GM23338 (cell line): ENCODE measurements at regions not wholly inside any gene's neighbourhood (a gene's known extent, or its start where the extent isn't known, plus 50 kb on each side); places are given as distances from the start of the nearest gene placed in this dataset.

Experiments used
- ATAC-seq: fragments of 200-7000 bp; cut with Tn5 transposase; 3 replicates; pipeline ENCODE4 v1.9.1; 2020
- DNase-seq: peaks from one replicate; pipeline ENCODE4 v3.0.0-alpha.2; 2015; ENCODE audit warnings: low spot score
- H2AFZ ChIP-seq: fragments of 200-600 bp; sonication (generic); 2 replicates; pipeline ENCODE4 v1.8.0; 2016; ENCODE audit warnings: antibody characterized with exemption, mild to moderate bottlenecking, moderate library complexity
- H3F3A ChIP-seq: fragments of 200-600 bp; sonication (generic); replicated peaks from 2 replicates; pipeline ENCODE4 v1.8.0; 2017; ENCODE audit warnings: antibody characterized with exemption, mixed run types, low read depth
- H3K27ac ChIP-seq: fragments of 200-600 bp; sonication (generic); 2 replicates; pipeline ENCODE4 v1.6.1; 2016; ENCODE audit warnings: low read depth
- H3K27me3 ChIP-seq: fragments of 200-600 bp; sonication (generic); 2 replicates; pipeline ENCODE4 v1.8.0; 2016; ENCODE audit warnings: mild to moderate bottlenecking, mixed run types, moderate library complexity; ENCODE audit not compliant: insufficient read depth
- H3K36me3 ChIP-seq: fragments of 200-600 bp; sonication (generic); 2 replicates; pipeline ENCODE4 v1.8.0; 2016; ENCODE audit warnings: mild to moderate bottlenecking; ENCODE audit not compliant: insufficient read depth
- H3K4me1 ChIP-seq: fragments of 200-600 bp; sonication (generic); 2 replicates; pipeline ENCODE4 v1.8.0; 2016; ENCODE audit warnings: mild to moderate bottlenecking, moderate library complexity; ENCODE audit not compliant: insufficient read depth
- H3K4me2 ChIP-seq: fragments of 200-600 bp; sonication (generic); 2 replicates; pipeline ENCODE4 v1.7.1; 2017; ENCODE audit warnings: mixed run types
- H3K4me3 ChIP-seq: fragments of 200-600 bp; sonication (generic); 2 replicates; pipeline ENCODE4 v1.6.1; 2016; ENCODE audit warnings: mixed run types
- H3K79me2 ChIP-seq: fragments of 200-600 bp; sonication (generic); replicated peaks from 2 replicates; pipeline ENCODE4 v1.8.0; 2017; ENCODE audit warnings: mild to moderate bottlenecking; ENCODE audit not compliant: insufficient read depth
- H3K9me2 ChIP-seq: fragments of 200-600 bp; sonication (generic); 2 replicates; pipeline ENCODE4 v1.8.0; 2017; ENCODE audit not compliant: insufficient read depth
- H4K20me1 ChIP-seq: fragments of 200-600 bp; sonication (generic); replicated peaks from 2 replicates; pipeline ENCODE4 v1.8.0; 2017; ENCODE audit warnings: mild to moderate bottlenecking; ENCODE audit not compliant: insufficient read depth
- H3K27ac Mint-ChIP-seq: 2 replicates; pipeline ENCODE4 v1.8.0; 2020; ENCODE audit warnings: inconsistent platforms, mild to moderate bottlenecking, moderate library complexity, mixed read lengths
- H3K27me3 Mint-ChIP-seq: 3 replicates; pipeline ENCODE4 v1.8.0; 2022; ENCODE audit warnings: low read depth, mild to moderate bottlenecking, moderate library complexity, mixed read lengths, inconsistent platforms; ENCODE audit not compliant: insufficient read depth, poor library complexity
- H3K36me3 Mint-ChIP-seq: 3 replicates; pipeline ENCODE4 v1.8.0; 2021; ENCODE audit warnings: low read depth, mild to moderate bottlenecking, inconsistent platforms, moderate library complexity, mixed read lengths
- H3K4me1 Mint-ChIP-seq: 3 replicates; pipeline ENCODE4 v1.8.0; 2020; ENCODE audit warnings: mild to moderate bottlenecking, inconsistent platforms, mixed read lengths
- H3K4me3 Mint-ChIP-seq: 3 replicates; pipeline ENCODE4 v1.8.0; 2021; ENCODE audit warnings: moderate library complexity, mild to moderate bottlenecking, inconsistent platforms, mixed read lengths
- H3K9me3 Mint-ChIP-seq: 3 replicates; pipeline ENCODE4 v1.8.0; 2020; ENCODE audit warnings: moderate library complexity, mild to moderate bottlenecking, inconsistent platforms, mixed read lengths
- CREB1 ChIP-seq: fragments of 250-450 bp; sonication (Bioruptor Pico); IDR thresholded peaks from 2 replicates; pipeline ENCODE4 v1.5.0; 2020; ENCODE audit warnings: low read depth, mild to moderate bottlenecking, moderate library complexity
- CTCF ChIP-seq, 2 experiments: fragments of 200-600 bp in 1 of 2; sonication (generic) in 1 of 2; conservative IDR thresholded peaks; 2 replicates each; pipeline versions ENCODE4 v1.5.1 to v1.6.1; 2016 to 2017; ENCODE audit warnings: antibody characterized with exemption in 2 of 2, low read depth in 2 of 2, mild to moderate bottlenecking in 2 of 2, moderate library complexity in 1 of 2
- ETS1 ChIP-seq: IDR thresholded peaks from 2 replicates; pipeline ENCODE4 v1.6.1; 2016; ENCODE audit warnings: antibody characterized with exemption
- EZH2 ChIP-seq: fragments of 200-600 bp; sonication (generic); IDR thresholded peaks from one replicate; pipeline ENCODE4 v1.8.0; 2017; ENCODE audit warnings: antibody characterized with exemption, mild to moderate bottlenecking, low read depth; ENCODE audit not compliant: unreplicated experiment
- EZH2phosphoT487 ChIP-seq: fragments of 200-600 bp; sonication (generic); IDR thresholded peaks from one replicate; pipeline ENCODE4 v1.8.1; 2018; ENCODE audit warnings: antibody characterized with exemption; ENCODE audit not compliant: unreplicated experiment
- JUNB ChIP-seq: IDR thresholded peaks from one replicate; pipeline ENCODE4 v1.6.1; 2016; ENCODE audit warnings: antibody characterized with exemption; ENCODE audit not compliant: unreplicated experiment
- NANOG ChIP-seq: IDR thresholded peaks from 2 replicates; pipeline ENCODE4 v1.6.1; 2016; ENCODE audit warnings: antibody characterized with exemption, borderline replicate concordance
- POLR2AphosphoS5 ChIP-seq: IDR thresholded peaks from 2 replicates; pipeline ENCODE4 v1.6.1; 2016; ENCODE audit warnings: antibody characterized with exemption, low read depth
- STAT1 ChIP-seq: IDR thresholded peaks from one replicate; pipeline ENCODE4 v1.6.1; 2016; ENCODE audit warnings: antibody characterized with exemption; ENCODE audit not compliant: unreplicated experiment
- ZNF114 ChIP-seq: fragments of 250-450 bp; sonication (Bioruptor Pico); IDR thresholded peaks from 2 replicates; pipeline ENCODE4 v1.5.0; 2020; ENCODE audit warnings: mild to moderate bottlenecking, moderate library complexity
- ZNF331 ChIP-seq: fragments of 250-450 bp; sonication (Bioruptor Pico); IDR thresholded peaks from 2 replicates; pipeline ENCODE4 v1.5.0; 2020; ENCODE audit warnings: low read depth, mild to moderate bottlenecking, moderate library complexity
- ZNF462 ChIP-seq: fragments of 250-450 bp; sonication (Bioruptor Pico); IDR thresholded peaks from 2 replicates; pipeline ENCODE4 v1.5.0; 2020; ENCODE audit warnings: mild to moderate bottlenecking, moderate library complexity
- TF ChIP-seq, protein P1 (sequence below): IDR thresholded peaks from one replicate; pipeline ENCODE4 v1.6.1; 2018; ENCODE audit warnings: antibody characterized with exemption; ENCODE audit not compliant: unreplicated experiment

DNA sequence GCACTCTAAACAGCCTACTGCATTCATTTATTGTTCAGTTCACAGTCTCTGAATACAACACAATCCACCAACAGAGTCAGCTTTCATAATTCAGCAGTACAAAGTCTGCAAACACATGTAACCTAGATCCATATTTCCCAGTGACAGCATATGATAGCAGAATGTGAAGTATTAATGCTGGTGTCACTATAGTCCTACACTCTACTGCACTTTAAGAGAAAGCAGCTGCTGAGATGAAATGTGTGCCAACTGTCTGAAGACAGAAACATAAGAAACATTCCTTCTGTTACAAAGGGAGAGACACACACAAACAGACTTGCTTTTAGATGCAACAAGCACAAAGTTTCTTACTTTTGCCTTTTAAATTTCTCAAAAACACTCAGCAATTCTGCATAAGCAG lies 441.8 kb downstream of the ZEB2 start:
- Histone ChIP-seq H3K79me2 (no peaks in the 10 kb centered on the region), H2AFZ (no peak overlapping the region), H3F3A (no peaks in the 10 kb centered on the region), H3K9me2 (no peaks in the 10 kb centered on the region), H3K27ac (no peak overlapping the region), H3K4me1 (no peaks in the 10 kb centered on the region), H3K27me3 (no peaks in the 10 kb centered on the region), H4K20me1 (no peaks in the 10 kb centered on the region), H3K4me2 (no peak overlapping the region), H3K4me3 (no peak overlapping the region), H3K36me3 (no peaks in the 10 kb centered on the region)
- no peaks in the 10 kb centered on the region for H3K9me3 Mint-ChIP-seq
- TF ChIP-seq CTCF (conservative IDR thresholded peaks at IDR 0.05; ENCODE audit: low read depth in 2 of 2) (no peak), ZNF462 (CRISPR knock-in tag) (no peak), ETS1 (no peak), ZNF331 (CRISPR knock-in tag) (no peak), CREB1 (CRISPR knock-in tag) (no peak), NANOG (no peak), JUNB (no peak), EZH2phosphoT487 (no peak), EZH2 (no peak), ZNF114 (CRISPR knock-in tag) (no peak), STAT1 (no peak), POLR2AphosphoS5 (no peak)
- TF ChIP-seq, protein P1, sequence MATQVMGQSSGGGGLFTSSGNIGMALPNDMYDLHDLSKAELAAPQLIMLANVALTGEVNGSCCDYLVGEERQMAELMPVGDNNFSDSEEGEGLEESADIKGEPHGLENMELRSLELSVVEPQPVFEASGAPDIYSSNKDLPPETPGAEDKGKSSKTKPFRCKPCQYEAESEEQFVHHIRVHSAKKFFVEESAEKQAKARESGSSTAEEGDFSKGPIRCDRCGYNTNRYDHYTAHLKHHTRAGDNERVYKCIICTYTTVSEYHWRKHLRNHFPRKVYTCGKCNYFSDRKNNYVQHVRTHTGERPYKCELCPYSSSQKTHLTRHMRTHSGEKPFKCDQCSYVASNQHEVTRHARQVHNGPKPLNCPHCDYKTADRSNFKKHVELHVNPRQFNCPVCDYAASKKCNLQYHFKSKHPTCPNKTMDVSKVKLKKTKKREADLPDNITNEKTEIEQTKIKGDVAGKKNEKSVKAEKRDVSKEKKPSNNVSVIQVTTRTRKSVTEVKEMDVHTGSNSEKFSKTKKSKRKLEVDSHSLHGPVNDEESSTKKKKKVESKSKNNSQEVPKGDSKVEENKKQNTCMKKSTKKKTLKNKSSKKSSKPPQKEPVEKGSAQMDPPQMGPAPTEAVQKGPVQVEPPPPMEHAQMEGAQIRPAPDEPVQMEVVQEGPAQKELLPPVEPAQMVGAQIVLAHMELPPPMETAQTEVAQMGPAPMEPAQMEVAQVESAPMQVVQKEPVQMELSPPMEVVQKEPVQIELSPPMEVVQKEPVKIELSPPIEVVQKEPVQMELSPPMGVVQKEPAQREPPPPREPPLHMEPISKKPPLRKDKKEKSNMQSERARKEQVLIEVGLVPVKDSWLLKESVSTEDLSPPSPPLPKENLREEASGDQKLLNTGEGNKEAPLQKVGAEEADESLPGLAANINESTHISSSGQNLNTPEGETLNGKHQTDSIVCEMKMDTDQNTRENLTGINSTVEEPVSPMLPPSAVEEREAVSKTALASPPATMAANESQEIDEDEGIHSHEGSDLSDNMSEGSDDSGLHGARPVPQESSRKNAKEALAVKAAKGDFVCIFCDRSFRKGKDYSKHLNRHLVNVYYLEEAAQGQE, result no peak
- no peaks in the 10 kb centered on the region; the same call in 2 of the 3 replicates for H3K4me1 Mint-ChIP-seq
- ATAC-seq, result no peak
- H3K27me3 Mint-ChIP-seq, result no peaks in the 10 kb centered on the region
- no peaks in the 10 kb centered on the region for H3K36me3 Mint-ChIP-seq
- no peak overlapping the region for H3K4me3 Mint-ChIP-seq
- no peak for DNase-seq
- no peak overlapping the region for H3K27ac Mint-ChIP-seq
